ENCODE measurements at regions not wholly inside any gene's neighbourhood (a gene's known extent, or its start where the extent isn't known, plus 50 kb on each side); places are given as distances from the start of the nearest gene placed in this dataset.
"Not testable (repeated sequence)": the region's sequence is repeated elsewhere in the genome, so short reads cannot be mapped to it uniquely, and the experiment has no call there.

DNA sequence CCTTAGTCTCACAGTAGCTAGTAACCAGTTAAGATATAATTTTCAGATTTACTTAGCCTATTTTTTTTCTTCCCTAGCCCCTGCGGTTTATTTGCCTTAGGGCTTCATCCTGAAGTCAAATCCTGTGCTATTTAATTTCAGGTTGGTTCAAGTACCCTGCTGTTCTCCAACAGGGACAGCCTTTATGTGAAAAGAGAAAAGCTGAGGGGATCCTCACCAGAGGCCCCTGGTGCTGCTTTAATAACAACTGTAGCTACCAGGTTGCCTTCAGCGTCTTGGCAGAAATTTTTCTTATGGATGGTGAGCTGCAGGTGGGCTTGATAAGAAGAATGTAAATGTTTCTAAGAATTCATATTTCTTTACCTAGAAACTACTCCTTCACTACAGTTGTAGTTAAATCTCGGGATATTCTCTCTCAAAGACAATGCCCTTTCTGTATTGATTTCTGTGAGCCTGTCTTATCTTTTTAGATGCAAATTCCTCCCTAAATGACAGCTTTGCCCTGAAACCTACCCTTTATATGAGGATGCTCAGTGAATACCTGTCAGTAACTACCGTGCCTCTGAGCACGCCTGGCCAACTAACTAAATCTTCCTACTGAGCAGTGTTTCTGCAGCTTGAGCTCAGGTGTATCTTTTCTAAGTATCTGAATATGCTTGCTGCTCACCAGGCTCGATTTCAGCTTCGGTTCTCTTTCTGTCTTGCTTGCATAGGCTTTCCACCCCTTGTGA, 320.5 kb downstream of the MMUT start:
- H3K27ac ChIP-seq = no peak overlapping the region
- no peak overlapping the region for H3K4me3 ChIP-seq

DNA sequence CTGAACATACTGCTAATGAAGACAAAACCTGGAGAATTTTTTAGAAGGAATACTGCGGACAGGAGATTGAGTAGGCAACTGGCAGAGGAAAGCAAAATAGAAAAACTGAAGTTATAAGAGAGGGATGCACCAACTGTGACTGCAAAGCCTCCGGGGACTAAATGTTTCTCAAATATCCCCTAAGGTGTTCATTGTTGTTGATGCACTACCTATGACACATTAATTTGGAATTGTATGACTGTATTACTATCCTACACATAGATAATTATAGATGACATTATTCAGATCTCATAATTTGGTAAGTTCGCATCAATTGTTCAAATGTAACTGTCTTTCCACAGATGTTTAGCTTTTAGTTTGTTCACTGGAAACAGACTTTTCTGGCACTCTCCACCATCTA, 341.1 kb downstream of the MMUT start:
- Histone ChIP-seq H3K27ac (no peak overlapping the region), H3K4me3 (no peak overlapping the region)

DNA sequence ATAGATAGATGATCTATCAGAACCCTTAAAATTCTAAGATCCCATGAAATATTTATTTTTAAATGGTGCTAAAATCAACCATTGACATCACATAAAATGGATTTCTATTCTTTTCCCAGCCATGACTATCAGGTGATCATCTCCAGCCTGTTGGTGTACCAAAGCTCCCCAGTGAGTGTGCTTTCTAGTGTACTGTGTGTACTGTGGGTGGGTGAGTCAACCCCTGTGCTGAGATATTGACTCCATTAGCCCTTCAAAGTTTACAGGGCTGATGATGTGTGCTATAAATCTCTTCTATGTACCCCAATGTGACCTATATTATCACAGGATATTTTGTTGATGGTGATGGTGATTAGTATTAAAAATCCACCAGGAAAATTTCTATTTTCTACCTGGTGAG, 344.6 kb downstream of the MMUT start:
- Histone ChIP-seq H3K4me3 (no peak overlapping the region), H3K27ac (no peak overlapping the region)

DNA sequence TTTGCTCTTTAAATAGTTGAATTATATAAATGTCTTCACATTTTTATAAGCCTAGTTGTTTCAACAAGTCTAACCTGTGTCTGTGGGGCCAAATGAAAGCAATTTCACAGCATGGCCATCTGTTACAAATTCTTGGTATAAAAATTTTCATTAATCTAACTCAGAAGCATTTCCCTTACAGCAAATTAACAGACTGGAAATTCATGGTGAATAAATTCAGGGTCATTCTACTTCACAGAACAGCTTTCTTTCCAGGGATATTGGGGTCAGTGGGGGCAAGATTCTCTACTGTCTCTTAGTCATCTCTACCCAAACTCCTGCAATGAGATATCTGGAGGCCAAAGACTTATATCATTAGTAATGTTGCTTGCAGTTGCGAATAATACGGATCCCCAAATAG, 352.1 kb downstream of the MMUT start:
- Histone ChIP-seq H3K27ac (no peak overlapping the region), H3K4me3 (no peak overlapping the region)

DNA sequence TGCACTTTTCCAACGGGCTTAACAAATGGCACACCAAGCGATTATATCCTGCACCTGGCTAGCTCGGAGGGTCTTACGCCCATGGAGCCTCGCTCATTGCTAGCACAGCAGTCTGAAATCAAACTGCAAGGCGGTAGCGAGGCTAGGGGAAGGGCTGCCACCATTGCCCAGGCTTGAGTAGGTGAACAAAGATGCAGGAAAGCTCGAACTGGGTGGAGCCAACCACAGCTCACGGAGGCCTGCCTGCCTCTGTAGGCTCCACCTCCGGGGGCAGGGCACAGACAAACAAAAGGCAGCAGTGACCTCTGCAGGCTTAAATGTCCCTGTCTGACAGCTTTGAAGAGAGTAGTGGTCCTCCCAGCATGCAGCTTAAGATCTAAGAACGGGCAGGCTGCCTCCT, 365.4 kb downstream of the MMUT start:
- H3K4me3 ChIP-seq, H3K27ac ChIP-seq: not testable (repeated sequence)

DNA sequence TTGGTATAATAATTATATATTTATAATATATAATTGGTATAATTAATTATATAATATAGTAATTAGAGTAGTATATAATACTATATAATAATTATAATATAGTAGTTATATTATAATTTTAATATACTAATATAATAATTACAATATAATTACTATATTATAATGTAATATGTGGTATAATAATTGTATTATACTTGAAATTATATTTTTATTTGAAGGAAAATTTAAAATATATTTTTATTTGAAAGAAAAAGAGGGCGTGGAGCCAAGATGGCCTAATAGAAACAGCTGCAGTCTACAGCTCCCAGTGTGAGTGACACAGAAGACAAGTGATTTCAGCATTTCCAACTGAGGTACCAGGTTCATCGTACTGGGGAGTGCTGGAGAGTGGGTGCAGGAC, 365.9 kb downstream of the MMUT start:
- H3K27ac ChIP-seq = no peak overlapping the region
- no peak overlapping the region for H3K4me3 ChIP-seq

DNA sequence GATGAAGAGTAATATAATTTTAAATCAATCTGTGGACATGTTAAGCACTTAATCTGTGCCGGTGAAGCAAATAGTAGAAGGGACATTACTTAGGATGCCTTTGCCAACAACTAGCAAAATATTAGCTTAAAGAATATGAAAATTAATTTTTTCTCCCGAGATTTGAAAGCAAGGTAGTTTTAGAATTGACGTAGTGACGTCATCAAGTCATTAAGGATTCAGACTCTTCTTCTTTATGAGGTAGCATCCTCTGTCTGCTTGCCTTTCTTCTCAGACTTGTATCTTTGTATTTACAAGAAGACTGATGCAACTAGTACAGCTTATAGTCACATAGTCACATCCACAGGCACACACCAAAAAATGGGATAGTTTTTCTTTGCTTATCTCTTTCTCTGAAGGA, 374.4 kb downstream of the MMUT start:
- Histone ChIP-seq H3K4me3 (no peak overlapping the region), H3K27ac (no peak overlapping the region)

DNA sequence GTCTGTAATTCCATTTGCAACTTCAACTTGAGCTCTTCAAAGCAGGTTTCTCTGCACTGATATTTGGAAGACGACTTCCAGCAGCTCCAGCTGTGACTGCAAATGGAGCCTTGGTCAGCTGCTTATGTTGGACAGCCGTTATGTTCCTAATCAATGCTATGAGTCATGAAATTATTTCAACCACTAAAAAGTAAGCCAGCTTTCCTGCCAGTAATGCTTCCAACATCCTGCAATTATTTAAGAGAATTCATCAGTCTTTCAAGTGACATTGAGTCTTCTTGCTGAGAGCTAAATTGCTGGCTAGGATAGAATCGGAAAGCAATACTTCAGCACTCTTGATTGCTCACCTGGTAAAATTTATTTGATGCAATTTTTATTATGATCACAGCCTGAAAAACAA, 375.7 kb downstream of the MMUT start:
- H3K27ac ChIP-seq = no peak overlapping the region
- H3K4me3 ChIP-seq = no peak overlapping the region

DNA sequence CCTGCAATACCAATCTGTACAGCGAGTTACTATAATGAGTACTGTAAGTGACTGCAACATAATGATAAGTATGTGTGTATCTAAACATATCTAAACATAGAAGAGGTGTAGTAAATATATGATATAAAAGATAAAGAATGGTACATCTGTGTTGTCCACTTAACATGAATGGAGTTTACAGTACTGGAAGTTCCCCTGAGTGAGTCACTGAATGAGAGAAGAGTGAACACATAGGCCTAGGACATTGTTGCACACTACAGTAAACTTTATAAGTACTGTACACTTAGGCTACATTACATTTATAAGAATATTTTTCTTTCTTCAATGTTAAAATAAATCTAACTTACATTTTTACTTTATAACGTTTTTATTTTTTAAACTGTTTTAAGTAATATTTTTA, 380.4 kb downstream of the MMUT start:
- no peak overlapping the region for H3K4me3 ChIP-seq
- no peak overlapping the region for H3K27ac ChIP-seq

DNA sequence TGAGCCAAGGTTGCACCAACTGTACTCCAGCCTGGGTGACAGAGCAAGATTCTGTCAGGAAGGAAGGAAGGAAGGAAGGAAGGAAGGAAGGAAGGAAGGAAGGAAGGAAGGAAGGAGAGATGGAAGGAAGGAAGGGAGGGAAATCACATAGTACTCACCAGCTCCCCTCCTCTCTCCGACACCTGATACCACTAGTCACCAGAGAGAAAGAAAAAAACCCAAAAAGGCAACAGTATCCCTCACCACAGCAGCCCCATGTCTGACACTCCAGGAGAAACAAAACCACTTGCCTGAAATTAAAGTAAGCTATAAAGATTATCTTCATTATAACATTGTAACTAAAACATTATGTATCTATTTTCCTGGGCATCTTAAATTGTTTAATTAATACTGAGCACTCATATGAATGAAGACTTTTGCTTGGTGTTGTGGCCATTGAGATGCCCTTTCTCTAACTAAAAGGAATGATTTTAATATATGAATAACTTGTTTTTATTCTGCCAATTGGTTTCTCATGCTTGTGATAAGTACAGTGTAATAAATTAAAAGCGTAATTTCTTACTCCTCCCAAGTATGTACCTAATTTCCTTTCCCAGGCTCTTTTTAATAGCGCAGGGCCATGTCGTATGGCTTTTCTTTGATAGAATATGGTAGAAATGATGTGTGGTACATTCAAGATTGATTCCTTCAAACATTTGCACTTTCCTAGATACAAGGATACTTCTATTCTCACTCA, 390.0 kb downstream of the MMUT start:
- H3K4me3 ChIP-seq = no peak overlapping the region
- H3K27ac ChIP-seq = no peak overlapping the region

DNA sequence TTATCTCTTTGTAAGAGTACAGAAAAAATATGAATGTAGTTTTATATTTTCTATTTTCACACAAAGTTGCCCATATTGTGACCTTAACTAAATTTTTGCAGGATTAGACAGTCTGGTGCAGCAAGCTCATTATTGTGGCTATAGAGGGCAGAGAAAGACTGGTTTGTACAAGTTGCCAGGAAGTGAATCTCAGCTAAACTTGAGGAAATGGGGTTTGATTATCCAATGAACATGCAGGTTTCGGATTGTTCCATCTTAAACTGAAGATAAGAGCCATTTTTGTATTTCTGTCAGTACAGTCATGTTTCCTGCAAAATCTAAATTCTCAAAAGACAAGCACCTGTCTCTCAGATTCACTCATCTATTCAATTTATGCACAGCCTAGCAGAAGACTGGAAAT, 390.9 kb downstream of the MMUT start:
- Histone ChIP-seq H3K27ac (no peak overlapping the region), H3K4me3 (no peak overlapping the region)

DNA sequence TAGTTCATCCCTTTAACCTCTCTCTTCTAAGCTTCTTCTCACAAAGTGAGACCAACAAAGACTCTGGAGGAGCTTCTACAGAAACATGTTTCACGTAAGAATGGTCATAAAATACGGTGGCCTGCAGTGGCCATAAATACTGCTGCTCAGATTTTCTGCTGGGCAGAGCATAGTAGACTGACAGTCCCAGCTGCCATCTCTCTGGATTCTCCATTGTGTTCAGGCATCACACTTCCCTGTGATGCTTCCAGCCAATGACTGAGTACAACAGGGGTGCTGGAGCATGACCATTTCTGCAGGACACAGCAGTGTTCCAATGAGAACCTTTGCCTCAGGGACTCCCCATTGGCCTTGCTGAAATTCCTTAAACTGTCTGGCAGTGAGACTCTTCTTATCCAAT, 392.6 kb downstream of the MMUT start:
- Histone ChIP-seq H3K4me3 (no peak overlapping the region), H3K27ac (no peak overlapping the region)

DNA sequence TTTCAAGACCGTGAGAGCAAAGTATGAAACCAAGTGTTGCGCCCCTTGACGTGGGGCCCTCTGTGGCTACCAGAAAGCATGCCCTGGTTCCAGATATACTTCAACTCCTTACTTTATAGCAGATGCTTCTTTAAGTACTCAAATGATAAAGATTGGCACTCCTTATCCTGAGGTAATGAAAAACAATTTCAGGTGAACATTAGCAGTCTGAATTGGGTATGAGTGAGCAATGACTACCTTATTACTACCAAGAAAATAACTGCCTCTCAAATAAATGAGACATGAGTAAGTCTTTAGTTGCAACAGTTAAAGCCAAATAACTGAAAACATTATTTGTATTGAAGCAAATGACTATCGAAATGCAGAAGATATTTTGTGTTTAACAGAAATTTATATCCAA, 408.7 kb downstream of the MMUT start:
- H3K27ac ChIP-seq = no peak overlapping the region
- no peak overlapping the region for H3K4me3 ChIP-seq

DNA sequence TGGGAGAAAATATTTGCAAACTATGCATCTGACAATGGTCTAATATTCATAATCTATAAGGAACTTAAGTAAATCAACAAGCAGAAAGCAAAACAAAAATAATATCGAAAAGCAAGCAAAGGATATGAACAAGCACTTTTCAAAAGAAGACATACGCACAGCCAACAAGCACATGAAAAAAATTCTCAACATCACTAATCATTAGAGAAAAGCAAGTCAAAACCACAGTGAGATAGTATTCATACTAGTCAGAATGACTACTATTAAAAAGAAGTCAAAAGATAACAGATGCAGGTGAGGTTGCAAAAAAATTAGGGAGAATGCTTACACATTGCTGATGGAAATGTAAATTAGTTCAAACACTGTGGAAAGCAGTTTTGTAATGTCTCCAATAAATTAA, 410.2 kb downstream of the MMUT start:
- H3K27ac ChIP-seq = no peak overlapping the region
- no peak overlapping the region for H3K4me3 ChIP-seq

DNA sequence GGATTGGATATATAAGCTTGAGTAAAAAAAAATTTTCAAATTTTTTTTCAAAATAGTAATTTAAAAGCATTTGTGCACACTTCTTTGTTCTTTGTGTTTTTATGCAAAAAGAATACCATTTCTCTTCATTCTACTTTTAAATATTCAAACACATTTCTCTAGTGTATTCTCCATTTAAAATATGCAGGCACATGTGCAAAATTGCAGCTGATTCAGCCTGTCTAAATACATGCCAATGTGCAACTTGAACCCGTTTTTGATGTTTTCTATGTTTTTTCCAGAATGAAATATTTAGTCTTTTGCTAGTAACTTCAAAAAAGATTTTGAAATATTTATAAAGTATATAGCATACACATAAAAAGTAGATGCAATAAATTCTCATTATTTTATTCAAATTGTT, 411.8 kb downstream of the MMUT start:
- Histone ChIP-seq H3K4me3 (no peak overlapping the region), H3K27ac (no peak overlapping the region)

DNA sequence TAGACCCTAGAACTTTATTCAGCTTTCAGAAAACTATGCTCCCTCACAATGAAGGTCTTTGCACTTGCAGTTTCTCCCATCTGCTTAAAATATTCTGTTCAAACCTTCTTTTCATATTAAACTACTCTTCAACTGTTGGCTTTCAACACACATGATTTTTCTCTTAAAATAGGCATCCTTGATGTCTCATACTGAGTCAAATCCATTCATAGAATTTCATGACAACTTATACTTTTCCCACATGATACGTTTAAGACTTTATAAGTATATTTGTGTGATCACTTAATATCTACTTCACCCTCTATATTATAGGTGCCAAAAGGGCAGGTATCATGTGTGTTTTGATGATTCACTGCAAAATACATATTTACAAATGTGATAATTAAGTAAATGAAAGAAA, 412.5 kb downstream of the MMUT start:
- H3K27ac ChIP-seq = no peak overlapping the region
- no peak overlapping the region for H3K4me3 ChIP-seq

DNA sequence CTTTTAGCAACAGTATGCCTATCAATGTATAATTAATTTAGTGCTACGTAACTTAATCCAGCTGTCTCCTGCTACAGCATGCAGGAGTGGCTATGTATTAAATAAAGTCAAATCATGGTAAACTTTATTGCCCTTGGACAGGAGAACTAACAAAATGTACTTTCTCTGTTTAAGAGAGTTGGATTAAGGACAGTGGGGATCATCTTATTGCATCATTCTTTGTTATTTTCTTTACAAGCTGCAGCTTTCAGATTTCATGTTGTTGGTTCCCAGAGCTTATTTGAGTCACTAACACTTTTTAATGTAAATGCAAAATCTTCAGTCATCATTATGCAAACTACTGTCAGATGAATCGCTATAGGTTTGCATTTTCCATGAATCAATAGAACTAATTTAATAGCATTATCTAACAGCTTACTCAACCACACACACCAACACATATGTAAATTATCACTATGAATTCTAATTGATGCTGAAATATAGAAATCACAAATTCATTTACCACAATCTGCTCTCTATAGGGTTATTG, 424.7 kb downstream of the MMUT start:
- no peak overlapping the region for H3K27ac ChIP-seq
- no peak overlapping the region for H3K4me3 ChIP-seq

DNA sequence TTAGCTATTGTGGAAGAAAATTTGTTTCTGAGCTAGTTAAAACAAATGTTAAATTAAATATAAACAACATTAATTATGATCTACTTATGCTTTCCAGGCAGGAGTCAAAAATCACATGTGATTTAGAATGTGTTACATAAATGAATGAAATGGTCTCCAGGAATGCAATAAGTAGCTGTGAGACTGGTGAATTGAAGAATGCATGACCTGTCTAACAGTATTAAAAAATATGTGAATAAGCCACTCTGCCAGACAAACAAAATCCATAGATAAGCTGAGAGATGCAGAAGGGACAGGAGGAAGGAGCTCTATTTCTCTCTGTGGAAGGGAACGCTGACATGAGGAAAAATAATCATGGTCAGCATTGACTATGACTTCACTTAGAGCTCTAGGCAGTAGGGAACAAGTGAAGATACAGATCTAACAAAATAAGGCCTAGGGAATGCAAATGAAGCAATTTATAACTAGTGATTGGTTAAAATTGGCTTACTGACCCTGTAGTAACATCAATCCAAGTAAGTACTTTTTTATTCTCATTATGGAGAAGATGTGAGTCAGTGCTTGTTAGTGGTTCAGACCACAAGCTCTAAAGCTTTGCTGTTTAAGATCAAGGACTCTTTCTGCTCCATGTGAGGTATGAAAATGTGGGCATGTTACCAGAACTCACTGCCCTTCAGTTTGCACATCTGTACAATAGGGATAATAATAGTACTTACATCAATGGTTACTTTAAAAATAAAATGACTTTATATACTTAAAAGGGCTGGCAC, 432.6 kb downstream of the MMUT start:
- Histone ChIP-seq H3K27ac (no peak overlapping the region), H3K4me3 (no peak overlapping the region)

DNA sequence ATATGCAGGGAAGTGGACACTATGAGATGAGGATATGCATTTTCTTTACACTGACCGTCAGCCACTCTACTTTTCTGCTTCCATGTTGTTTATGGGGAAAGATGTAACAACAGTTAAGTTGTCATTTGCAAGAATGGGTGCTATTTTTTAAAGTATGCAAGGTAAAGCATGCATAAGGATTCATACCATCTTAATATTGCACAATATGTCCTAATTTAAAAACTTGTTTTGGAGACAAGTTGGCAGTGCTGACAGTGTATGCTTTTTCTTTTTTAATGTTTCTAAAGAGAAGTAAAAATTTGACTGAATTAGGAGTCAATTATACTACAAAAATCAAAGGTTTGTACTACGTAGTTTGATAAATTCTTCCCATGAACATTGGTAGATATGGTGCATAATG, 435.4 kb downstream of the MMUT start:
- H3K4me3 ChIP-seq = no peak overlapping the region
- H3K27ac ChIP-seq = no peak overlapping the region

DNA sequence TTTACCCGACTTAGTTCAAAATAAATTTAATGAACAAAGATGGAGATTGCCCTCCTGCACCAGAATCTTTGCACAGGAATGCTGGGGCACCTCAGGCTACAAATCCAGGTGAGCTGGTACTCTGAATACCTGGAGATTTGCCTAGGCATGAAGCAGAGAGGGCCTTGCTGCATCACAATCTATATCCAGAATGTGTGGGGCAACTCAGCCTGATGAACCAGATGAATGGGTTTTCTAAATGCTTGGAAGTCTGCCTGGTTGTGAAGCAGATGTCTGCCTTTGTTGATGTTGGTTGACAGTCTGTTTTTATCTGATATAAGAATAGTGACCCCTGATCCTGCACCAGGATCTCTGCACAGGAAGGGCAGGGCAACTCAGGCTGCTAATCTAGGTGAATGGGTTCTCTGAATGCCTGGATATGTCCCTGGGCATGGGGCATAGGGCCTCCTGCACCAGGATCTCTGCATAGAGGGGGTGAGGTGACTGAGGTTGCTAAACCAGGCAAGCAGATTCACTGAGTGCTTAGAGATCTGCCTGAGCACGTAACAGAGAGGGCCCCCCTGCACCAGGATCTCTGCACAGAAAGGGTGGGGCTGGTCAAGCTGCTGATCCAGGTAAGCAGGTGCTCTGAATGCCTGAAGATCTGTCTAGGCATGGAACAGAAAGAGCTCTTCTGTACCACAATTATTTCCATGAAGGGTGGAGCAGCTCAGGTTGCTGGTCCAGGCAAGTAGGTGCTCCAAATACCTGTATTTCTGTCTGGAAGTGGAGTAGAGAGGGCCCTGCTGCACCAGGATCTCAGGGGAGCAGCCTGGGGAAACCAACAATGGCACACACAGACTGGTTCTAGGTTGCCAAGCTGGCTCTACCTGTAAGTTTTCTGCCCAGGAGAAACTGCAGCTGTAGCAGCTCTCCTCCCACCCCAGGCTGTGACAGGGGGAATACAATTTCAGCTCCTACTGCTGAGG, 437.5 kb downstream of the MMUT start:
- H3K4me3 ChIP-seq = no peak overlapping the region
- H3K27ac ChIP-seq = peak overlapping the region in 3 of 21 experiments; percentile 18 to 33 (median 22)

Data from skin epidermis (tissue), 12 donors.